ENCODE measurements at regions not wholly inside any gene's neighbourhood (a gene's known extent, or its start where the extent isn't known, plus 50 kb on each side); places are given as distances from the start of the nearest gene placed in this dataset.

DNA sequence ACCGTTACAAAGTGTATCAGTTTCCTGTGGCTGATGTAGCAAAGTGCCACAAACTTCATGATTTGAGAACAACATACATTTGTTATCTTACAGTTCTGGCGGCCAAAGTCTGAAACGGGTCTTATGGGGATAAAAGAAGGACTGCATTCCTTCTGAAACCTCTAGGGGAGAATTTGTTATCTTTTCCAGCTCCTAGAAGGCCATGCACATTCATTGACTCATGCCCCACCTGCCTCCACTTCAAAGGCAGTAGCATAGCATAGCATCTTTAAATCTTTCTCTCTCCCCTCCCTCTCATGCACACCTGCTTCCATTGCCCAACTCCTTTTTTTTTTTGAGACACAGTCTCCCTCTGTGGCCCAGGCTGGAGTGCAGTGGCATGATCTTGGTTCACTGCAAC, 190.7 kb upstream of the DYNLRB2 start:
- TF ChIP-seq, protein P1, sequence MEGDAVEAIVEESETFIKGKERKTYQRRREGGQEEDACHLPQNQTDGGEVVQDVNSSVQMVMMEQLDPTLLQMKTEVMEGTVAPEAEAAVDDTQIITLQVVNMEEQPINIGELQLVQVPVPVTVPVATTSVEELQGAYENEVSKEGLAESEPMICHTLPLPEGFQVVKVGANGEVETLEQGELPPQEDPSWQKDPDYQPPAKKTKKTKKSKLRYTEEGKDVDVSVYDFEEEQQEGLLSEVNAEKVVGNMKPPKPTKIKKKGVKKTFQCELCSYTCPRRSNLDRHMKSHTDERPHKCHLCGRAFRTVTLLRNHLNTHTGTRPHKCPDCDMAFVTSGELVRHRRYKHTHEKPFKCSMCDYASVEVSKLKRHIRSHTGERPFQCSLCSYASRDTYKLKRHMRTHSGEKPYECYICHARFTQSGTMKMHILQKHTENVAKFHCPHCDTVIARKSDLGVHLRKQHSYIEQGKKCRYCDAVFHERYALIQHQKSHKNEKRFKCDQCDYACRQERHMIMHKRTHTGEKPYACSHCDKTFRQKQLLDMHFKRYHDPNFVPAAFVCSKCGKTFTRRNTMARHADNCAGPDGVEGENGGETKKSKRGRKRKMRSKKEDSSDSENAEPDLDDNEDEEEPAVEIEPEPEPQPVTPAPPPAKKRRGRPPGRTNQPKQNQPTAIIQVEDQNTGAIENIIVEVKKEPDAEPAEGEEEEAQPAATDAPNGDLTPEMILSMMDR (IDR thresholded peaks at IDR 0.05), result no peak
- no peak for TF ChIP-seq EP300 (IDR thresholded peaks at IDR 0.05)
